Activated T-cell treated with anti-CD3 and anti-CD28 coated beads for 1 hour (primary cell): ENCODE measurements at regions not wholly inside any gene's neighbourhood (a gene's known extent, or its start where the extent isn't known, plus 50 kb on each side); places are given as distances from the start of the nearest gene placed in this dataset.

Experiments
- DNase-seq: peaks from one replicate; pipeline ENCODE4 v3.0.0-alpha.2; 2020; ENCODE audit warnings: low read depth

DNA sequence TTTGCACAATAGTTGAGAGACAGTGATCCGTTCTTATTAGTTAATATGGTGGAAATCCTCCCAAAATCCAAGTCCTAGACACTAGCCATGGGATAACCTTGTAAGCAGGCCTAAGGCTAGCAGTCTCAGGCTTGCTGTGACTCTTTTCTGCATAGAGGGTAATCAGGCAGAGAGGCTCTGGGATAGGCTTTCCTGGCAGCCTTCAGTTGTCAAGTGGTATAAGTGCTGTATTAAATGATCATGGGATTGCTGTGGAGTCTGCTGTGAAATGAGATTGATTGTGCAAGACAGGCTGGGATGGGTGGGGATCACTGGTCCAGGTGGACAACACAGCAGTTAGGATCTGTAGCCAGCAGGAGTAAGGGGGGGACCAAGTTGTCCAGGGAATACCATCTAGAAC is 416.4 kb downstream of the TLE4 start:
- no peak for DNase-seq

- no peak for DNase-seq
These were observed 414.7 kb downstream of the TLE4 start for GRCh38 chr9:79986437-79986836.

DNA sequence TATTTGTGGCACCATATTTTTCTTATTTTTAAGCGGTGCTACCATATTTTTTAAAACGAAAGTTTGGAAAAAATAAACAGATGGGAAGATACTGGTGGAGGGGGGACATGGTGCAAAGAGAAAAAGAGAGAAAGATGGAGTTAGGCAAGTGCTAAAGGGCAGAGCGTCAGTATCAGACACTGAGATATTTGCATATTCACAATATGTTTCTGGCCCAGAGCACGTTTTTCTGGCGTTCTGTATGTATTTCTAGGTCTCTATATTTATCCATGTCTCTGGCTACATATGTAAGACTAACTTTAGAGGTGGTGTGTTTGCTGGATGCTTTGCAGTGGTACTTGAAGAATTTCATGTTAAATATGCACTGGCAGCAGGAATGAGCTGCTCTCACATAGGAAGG is 414.0 kb downstream of the TLE4 start:
- no peak for DNase-seq

- DNase-seq = no peak
These were observed 413.5 kb downstream of the TLE4 start for GRCh38 chr9:79985264-79985663.

DNA sequence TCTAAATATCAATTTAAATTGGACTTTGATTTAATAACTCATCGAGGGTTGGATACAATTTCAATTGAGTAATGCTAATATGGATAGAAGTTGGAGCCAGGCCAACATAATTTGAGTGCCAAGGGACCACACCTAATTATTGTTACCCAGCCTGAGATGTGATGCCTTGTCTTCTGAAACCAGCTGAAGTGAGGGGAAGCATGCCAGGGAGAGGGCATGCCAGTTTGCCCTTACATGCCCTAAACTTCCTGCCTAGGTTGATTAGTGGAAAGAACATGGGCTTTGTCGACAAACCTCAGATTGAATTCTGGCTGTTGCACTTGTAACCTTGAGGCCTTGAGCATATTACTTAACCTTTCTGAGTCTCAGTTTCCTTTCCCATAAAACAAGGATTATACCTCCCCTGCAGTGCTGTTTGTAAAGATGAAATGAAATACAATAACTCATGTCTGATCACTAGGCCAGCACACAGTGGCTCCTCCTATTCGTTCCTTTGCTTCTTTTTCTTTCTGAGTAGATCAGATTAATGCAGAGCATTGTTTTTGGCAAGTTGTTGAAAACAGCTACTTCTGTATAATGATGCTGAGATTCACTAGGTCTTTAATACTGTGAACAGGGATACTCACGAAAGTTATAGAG is 412.8 kb downstream of the TLE4 start:
- DNase-seq = no peak

- DNase-seq = no peak
These were observed 408.7 kb downstream of the TLE4 start for GRCh38 chr9:79980432-79980831.

DNA sequence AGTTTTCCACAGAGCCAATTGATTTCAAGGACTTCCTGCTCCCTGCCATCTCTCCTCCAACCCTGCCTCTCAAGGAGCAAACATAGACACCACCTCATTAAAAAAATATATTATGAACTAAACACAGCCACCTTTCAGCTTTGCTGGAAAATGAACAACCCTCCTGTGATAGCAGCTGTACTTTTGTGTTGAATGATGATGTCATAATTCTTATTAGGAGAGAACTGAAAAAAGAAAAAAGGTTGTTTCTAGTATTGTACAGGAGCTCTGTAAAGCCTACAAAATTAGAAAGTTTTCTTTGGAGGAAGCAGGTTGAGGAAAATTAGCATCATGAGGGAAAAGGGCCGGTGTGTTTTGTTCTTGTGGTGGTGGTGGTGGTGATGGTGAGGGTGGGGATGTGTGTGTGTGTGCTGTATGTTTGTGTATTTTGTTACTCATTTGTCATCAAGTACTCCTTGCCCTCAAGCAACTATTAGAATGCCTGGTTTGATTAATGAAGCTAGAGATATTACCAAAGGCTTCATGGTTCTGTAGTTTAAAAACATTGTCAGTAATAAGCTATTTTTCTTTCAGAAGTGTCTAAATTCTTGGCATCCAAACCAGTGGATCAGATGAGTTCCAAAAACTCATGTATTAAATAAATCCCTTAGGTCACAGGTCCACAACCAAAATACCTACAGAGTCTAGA is 405.9 kb downstream of the TLE4 start:
- DNase-seq = no peak

GRCh38 chr9:79977074-79977435 is 405.3 kb downstream of the TLE4 start:
- no peak for DNase-seq

DNA sequence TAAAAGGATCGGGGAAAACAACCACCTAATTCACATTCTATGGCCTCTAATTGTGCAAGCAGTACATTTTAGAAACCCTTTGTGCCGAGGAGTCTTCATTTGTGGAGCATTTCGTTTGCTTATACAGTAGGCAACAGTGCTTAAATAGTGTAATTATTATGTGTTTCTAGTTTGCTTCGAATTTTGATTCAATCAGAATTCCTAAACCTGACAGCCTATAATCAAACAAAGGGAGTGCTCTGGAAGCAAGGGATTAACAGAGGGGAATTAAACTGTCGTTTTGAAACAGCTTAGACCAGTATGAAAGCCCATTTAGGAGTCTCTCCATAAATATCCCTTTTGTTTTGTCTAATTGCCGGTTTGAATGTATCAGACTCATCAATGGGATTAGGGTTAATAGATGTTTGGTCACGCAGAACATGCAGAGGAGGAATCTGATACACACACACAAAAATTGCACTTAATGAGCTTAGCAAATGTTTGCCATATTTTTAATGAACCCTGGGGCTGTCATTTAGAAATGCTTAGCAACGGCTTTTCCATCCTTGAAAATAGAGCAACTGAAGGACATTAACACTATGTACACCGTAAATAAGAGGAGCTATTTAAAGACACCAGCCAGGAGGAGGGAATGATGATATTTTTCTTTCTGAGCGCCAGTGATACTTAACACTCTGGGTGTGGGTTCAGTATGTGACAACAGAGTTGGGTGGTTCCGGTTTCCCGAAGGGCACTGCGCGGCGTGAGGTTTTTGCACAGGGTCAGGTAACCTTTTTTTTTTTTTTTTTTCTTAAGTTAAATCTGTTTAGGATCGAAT is 404.7 kb downstream of the TLE4 start:
- no peak for DNase-seq

DNA sequence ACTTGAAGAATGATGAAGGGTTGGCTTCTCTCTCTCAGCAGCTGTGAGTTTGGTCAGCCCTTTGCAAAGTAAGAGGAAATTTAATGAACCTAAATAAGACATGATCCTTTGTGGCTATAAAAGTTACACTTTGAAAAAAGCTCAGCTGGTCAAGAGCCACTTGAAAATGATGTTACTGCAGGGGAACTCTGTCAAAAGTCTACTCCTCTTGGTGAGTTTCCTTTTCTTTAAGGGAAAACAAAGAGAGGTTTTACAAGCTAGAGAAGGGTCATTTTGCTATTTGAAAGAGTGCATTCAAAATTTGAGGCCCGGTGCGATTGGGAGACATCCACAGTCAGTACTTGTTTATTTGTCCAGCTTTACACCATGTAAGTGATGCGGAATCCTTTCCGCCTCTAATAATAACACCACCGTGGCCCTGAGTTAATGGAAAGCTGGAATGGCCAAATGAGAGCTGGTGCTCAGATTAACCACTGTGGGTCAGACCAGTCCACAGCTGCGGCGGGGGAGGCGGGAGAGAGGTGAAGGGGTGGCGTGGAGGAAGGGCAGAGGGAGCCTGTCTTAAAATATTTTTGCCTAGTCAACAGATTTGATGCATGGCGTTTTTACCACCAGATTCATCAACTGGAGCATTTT is 404.0 kb downstream of the TLE4 start:
- no peak for DNase-seq

DNA sequence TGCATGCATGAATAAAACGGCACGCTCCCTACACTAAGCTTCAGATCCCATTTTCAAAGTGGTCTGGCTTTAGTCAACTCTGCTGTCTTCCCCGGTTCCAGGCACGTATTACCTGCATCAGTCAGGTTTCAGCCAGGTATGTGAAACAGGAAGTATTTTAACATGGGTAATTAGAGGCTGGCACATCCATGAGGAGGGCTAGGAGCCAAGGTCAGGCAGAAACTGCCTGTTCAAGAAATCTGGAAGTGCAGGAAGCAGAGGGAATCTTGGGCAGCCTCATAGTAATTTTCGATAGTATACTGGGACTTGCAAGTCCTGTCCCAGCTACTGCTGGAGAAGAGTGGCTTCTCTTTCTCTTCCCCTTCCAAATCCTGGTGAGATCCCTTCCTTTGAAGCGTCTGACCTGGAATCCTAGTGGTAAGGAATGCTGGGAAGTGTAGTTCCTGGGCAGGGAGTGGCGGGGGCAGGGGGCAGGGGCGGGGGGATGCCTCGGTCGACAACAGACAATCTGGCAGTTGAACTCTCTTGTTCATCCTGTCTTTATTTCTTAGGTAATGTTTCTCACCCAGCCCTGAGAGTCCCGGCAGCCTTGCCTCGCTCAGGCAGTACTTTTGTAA is 403.1 kb downstream of the TLE4 start:
- no peak for DNase-seq

- no peak for DNase-seq
These were observed 401.9 kb downstream of the TLE4 start for GRCh38 chr9:79973627-79974026.

GRCh38 chr9:79970146-79970425 is 398.3 kb downstream of the TLE4 start:
- DNase-seq = no peak

- no peak for DNase-seq
These were observed 397.8 kb downstream of the TLE4 start for GRCh38 chr9:79969393-79970145.

- no peak for DNase-seq
These were observed 396.8 kb downstream of the TLE4 start for GRCh38 chr9:79968533-79968932.

DNA sequence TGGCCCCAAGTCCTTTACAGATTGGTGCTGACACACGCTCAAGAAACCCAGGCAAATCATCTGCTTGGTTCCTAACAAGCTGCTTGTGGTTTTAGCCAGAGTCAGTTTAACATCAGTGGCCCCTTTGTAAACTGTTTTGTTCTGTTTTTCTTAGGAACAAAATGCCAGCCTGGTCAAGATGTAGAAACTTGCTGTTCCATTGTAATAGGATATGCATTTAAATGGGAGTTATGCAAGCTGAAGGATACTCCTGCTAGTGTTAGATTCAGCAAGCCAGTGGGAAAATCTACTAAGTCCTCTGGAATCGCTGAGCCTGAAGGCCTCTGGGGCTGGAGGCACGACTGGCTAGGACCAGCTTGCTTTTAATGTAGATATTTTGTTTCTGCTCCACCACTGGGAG is 391.1 kb downstream of the TLE4 start:
- DNase-seq = no peak

DNA sequence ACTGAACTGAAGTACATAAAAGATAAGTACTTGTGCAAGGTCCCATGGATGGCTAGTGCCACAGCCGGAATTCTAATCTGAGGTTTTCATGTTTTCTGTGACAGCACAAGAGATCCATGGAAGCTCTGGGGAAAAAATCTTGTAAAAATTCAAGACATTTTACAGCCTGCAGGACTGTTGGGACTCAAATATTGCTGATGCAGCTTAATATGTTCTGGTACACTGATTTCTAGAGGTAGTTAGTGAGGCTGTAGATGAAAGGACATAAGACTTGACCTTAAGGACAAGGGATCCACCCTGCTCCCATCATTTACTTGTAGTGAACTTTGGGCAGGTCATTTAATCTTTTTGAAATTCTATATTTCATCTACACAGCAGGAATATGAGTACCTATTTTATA is 390.4 kb downstream of the TLE4 start:
- DNase-seq = no peak

DNA sequence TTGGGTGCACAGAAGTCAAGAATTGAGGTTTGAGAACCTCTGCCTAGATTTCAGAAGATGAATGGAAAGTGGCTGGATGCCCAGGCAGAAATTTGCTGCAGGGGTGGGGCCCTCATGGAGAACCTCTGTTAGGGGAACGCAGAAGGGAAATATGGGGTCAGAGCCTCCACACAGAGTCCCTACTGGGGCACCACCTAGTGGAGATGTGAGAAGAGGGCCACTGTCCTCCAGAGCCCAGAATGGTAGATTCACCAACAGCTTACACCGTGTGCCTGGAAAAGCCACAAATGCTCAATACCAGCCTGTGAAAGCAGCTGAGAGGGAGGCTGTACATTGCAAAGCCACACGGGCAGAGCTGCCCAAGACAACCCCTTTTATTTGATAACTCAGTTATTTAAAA is 383.5 kb downstream of the TLE4 start:
- DNase-seq = no peak

DNA sequence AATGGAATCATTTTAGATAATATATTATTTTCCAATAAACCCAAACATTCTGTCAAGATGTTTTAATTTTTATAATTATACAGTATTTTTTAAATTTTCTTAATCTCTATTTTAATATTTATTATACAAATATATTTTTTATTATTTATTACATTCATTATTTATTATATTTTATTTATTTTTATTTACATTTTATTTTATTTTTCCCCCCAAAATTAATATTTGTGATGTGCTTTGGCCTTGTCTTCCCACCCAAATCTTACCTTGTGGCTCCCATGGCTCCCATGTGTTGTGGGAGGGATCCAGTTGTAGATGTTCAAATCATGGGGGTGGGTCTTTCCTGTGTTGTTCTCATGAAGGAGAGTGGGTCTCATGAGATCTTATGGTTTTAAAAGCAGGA is 382.1 kb downstream of the TLE4 start:
- DNase-seq = no peak

DNA sequence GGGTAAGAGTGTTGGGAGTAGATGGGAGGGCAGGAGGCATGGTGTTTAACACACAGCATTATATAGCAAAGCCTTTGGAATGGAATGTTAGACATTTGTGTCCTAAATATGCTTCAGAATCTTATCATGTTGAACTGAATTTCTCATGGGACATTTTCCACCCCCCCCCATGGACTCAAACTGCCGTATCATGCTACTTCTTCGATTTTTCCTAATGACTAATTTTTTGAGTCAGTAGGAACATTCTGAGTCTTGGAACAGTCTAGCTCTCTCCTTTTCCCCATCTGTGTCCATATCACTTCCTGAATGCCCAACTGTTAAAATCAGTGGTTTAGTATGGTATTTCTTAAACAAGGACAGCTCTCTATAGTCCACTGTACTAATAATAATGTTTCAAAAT is 380.6 kb downstream of the TLE4 start:
- no peak for DNase-seq

DNA sequence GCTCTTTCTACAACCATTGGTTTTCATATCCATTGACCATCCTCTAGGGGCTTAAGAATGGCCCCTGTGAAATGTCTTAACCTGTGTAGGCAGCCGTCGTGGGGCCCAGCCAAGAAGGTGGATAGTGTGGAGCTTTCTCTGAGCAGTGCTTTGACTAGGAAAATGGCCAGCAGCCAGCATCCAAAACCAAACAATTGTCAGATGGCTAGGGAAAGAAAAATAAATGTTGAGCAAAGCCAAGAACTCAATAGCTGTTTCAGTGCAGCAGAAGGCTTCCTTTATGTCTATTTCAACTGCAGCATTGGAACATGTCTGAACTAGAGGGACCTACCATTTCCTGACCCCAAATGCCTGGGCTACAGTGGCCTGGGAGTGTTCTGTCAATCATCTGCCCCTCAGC is 374.9 kb downstream of the TLE4 start:
- no peak for DNase-seq

GRCh38 chr9:79945495-79945894 is 373.7 kb downstream of the TLE4 start:
- DNase-seq = no peak
